Thoracic aorta (tissue), 2 donors: ENCODE measurements at regions not wholly inside any gene's neighbourhood (a gene's known extent, or its start where the extent isn't known, plus 50 kb on each side); places are given as distances from the start of the nearest gene placed in this dataset.
"Not testable (repeated sequence)": the region's sequence is repeated elsewhere in the genome, so short reads cannot be mapped to it uniquely, and the experiment has no call there.

Source experiments
- ATAC-seq: fragments of 150-250 bp; one replicate; pipeline ENCODE4 v1.8.0; 2017; ENCODE audit warnings: low read depth; ENCODE audit not compliant: insufficient number of reproducible peaks, low FRiP score
- DNase-seq: peaks from one replicate; pipeline ENCODE4 v3.0.0-alpha.2; 2020; ENCODE audit warnings: low spot score
- H3K27ac ChIP-seq, 2 donors: fragments of 200-600 bp; sonication (generic); 1 replicate in 1 of 2; 2 replicates in 1 of 2; pipeline ENCODE4 v1.5.1; 2016; ENCODE audit warnings: mild to moderate bottlenecking in 2 of 2, moderate library complexity in 2 of 2
- H3K27me3 ChIP-seq: fragments of 200-600 bp; sonication (generic); replicated peaks from 2 replicates; pipeline ENCODE4 v1.6.0; 2016; ENCODE audit warnings: mild to moderate bottlenecking; ENCODE audit not compliant: insufficient read depth
- H3K36me3 ChIP-seq: fragments of 200-600 bp; sonication (generic); one replicate; pipeline ENCODE4 v1.5.1; 2016
- H3K4me1 ChIP-seq, 2 donors: fragments of 200-600 bp; sonication (generic); 1 replicate in 1 of 2; 2 replicates in 1 of 2; pipeline versions ENCODE4 v1.5.1 to v1.6.0; 2016; ENCODE audit warnings: low read depth in 2 of 2, mild to moderate bottlenecking in 1 of 2; ENCODE audit not compliant: control insufficient read depth in 1 of 2
- H3K4me3 ChIP-seq: fragments of 200-600 bp; sonication (generic); 2 replicates; pipeline ENCODE4 v1.5.1; 2016; ENCODE audit warnings: mild to moderate bottlenecking
- H3K9me3 ChIP-seq: fragments of 200-600 bp; sonication (generic); 2 replicates; pipeline ENCODE4 v1.5.1; 2016
- CTCF ChIP-seq: fragments of 200-600 bp; sonication (generic); IDR thresholded peaks from one replicate; pipeline ENCODE4 v1.5.1; 2019; ENCODE audit warnings: antibody characterized with exemption

GRCh38 chr13:109983447-109983846 lies 197.1 kb upstream of the IRS2 start:
- no peaks in the 10 kb centered on the region for H3K36me3 ChIP-seq
- ATAC-seq (no peak), DNase-seq (no peak)
- H3K4me3 ChIP-seq, result no peak overlapping the region
- H3K27me3 ChIP-seq, result no peaks in the 10 kb centered on the region
- no peaks in the 10 kb centered on the region for H3K9me3 ChIP-seq
- no peaks in the 10 kb centered on the region for H3K4me1 ChIP-seq
- no peak overlapping the region for H3K27ac ChIP-seq
- no peak for TF ChIP-seq CTCF

DNA sequence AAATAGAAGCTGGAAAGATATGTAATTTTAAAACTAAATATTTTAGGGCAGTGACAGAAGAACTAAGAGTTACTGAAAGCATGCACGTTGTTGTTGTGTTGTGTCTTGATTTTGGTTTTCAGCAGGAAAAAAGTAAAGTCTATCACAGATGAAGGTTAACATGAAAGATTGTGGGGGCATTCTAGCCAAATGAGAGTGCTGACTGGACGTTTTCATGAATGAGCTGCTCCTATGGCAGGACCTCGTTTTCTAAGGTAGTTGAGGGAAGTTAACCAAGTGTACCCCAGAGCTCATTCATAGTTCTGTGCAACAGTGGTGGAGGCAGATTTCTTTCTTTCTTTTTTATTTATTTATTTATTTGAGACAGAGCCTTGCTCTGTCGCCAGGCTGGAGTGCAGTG lies 194.6 kb upstream of the IRS2 start:
- no peak for DNase-seq
- Histone ChIP-seq H3K36me3 (no peaks in the 10 kb centered on the region), H3K4me3 (no peak overlapping the region), H3K27ac (no peak overlapping the region), H3K27me3 (no peaks in the 10 kb centered on the region), H3K9me3 (no peaks in the 10 kb centered on the region), H3K4me1 (no peaks in the 10 kb centered on the region)
- ATAC-seq, result no peak
- TF ChIP-seq CTCF, result no peak

- not testable (repeated sequence) for H3K9me3 ChIP-seq, ATAC-seq, H3K36me3 ChIP-seq, H3K4me3 ChIP-seq, H3K27ac ChIP-seq, H3K27me3 ChIP-seq, H3K4me1 ChIP-seq, DNase-seq
Observed at GRCh38 chr13:109979676-109980075, 193.3 kb upstream of the IRS2 start.

DNA sequence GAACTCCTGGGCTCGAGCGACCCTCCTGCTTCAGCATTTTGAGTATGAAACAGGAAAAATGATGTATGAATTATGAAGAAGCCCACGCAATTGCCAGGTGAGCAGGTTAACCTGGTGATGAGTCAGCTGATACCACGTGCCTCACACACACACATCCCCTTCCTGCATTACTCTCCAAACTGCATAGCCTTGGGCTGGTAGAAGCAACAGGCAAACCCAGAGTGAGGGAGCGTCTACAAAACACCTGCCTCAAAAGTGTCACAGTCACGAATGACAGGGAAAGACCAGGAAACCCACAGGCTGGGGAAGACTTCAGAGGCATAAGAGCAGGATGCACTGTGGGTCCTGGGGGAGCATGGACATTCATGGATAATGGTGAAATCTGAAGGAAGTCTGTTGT lies 192.8 kb upstream of the IRS2 start:
- TF ChIP-seq CTCF, result no peak
- Histone ChIP-seq H3K4me1 (no peaks in the 10 kb centered on the region), H3K9me3 (no peaks in the 10 kb centered on the region), H3K36me3 (no peaks in the 10 kb centered on the region), H3K27ac (no peak overlapping the region), H3K4me3 (no peak overlapping the region), H3K27me3 (no peaks in the 10 kb centered on the region)
- ATAC-seq, result no peak
- DNase-seq, result no peak

DNA sequence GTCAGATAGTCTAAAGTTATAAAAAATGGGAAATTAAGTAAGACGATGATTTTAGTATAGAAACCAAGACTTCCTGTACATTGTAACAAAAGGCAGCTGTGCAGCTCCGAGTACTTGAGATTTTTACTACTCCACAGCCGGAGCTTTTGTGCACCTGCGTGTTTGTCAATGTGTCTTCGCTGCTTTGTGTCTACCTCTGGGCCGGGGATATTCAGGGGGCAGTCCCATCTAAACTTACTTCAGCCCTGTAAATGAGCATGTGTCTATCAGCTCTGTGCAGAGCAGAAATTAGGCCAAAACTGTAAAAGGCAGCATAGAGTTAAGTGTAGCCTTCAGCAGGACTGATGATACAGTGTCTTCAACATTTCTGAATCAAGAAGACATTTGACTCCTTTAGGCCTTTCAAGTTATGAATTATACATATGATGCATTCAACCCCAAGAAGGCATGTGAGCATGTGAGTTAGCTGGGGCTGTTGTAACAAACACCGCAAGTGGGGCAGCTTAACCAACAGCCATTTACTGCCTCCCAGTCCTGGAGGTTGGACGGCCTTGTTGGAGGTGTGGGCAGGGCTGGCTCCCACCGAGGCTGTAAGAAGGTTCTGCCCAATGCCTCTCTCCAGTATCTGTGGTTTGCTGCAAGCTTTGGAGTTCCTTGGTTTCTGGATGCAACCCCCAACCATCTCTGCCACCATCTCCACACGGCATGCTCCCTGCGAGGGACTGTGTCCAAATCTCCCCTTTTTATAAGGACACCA lies 191.0 kb upstream of the IRS2 start:
- no peaks in the 10 kb centered on the region for H3K27me3 ChIP-seq
- H3K36me3 ChIP-seq, result no peaks in the 10 kb centered on the region
- no peak for TF ChIP-seq CTCF
- no peaks in the 10 kb centered on the region for H3K4me1 ChIP-seq
- H3K27ac ChIP-seq, result no peak overlapping the region
- no peak overlapping the region for H3K4me3 ChIP-seq
- H3K9me3 ChIP-seq, result no peaks in the 10 kb centered on the region
- DNase-seq (no peak), ATAC-seq (no peak)
